Liver (tissue), 8 donors: ENCODE measurements at regions not wholly inside any gene's neighbourhood (a gene's known extent, or its start where the extent isn't known, plus 50 kb on each side); places are given as distances from the start of the nearest gene placed in this dataset.

Source experiments
- DNase-seq: peaks from one replicate; pipeline ENCODE4 v3.0.0-alpha.2; 2017; ENCODE audit warnings: low spot score
- H3K27ac ChIP-seq, 2 donors: one replicate each; pipeline ENCODE4 v1.7.0; 2013; ENCODE audit warnings: inconsistent platforms in 2 of 2, low read length in 2 of 2, control low read depth in 1 of 2, low read depth in 1 of 2, mild to moderate bottlenecking in 1 of 2
- H3K27me3 ChIP-seq, 4 donors: one replicate each; pipeline versions ENCODE4 v1.6.1 to v1.7.0; 2013; ENCODE audit warnings: low read length in 3 of 4, inconsistent platforms in 1 of 4, mild to moderate bottlenecking in 1 of 4, moderate library complexity in 1 of 4; ENCODE audit not compliant: control insufficient read depth in 4 of 4, insufficient read depth in 4 of 4
- H3K36me3 ChIP-seq, 4 donors: one replicate each; pipeline versions ENCODE4 v1.6.1 to v1.7.0; 2013; ENCODE audit warnings: low read length in 3 of 4, mild to moderate bottlenecking in 3 of 4, low read depth in 1 of 4, moderate library complexity in 1 of 4; ENCODE audit not compliant: control insufficient read depth in 4 of 4, insufficient read depth in 3 of 4
- H3K4me1 ChIP-seq, 4 donors: one replicate each; pipeline versions ENCODE4 v1.6.1 to v1.7.0; 2013; ENCODE audit warnings: low read length in 3 of 4, mild to moderate bottlenecking in 3 of 4, moderate library complexity in 1 of 4; ENCODE audit not compliant: control insufficient read depth in 4 of 4, insufficient read depth in 4 of 4
- H3K4me3 ChIP-seq, 3 donors: one replicate each; pipeline versions ENCODE4 v1.6.1 to v1.7.0; 2013; ENCODE audit warnings: low read length in 3 of 3, control low read depth in 1 of 3, low read depth in 1 of 3, mild to moderate bottlenecking in 1 of 3
- H3K9ac ChIP-seq, 2 donors: one replicate each; pipeline ENCODE4 v1.7.0; 2013; ENCODE audit warnings: low read length in 2 of 2, mild to moderate bottlenecking in 2 of 2, moderate library complexity in 2 of 2, control low read depth in 1 of 2, low read depth in 1 of 2
- H3K9me3 ChIP-seq, 4 donors: one replicate each; pipeline versions ENCODE4 v1.6.1 to v1.7.0; 2013; ENCODE audit warnings: low read length in 3 of 4; ENCODE audit not compliant: control insufficient read depth in 4 of 4
- EGR1 ChIP-seq, 2 donors: IDR thresholded peaks; 2 replicates each; pipeline ENCODE4 v1.6.1; 2016 to 2018; ENCODE audit warnings: antibody characterized with exemption in 2 of 2, low read depth in 2 of 2
- FOXA1 ChIP-seq: IDR thresholded peaks from 2 replicates; pipeline ENCODE4 v1.6.1; 2016; ENCODE audit warnings: antibody characterized with exemption
- FOXA2 ChIP-seq: IDR thresholded peaks from 2 replicates; pipeline ENCODE4 v1.6.1; 2016; ENCODE audit warnings: antibody characterized with exemption
- GABPA ChIP-seq, 2 donors: IDR thresholded peaks in 1 of 2; conservative IDR thresholded peaks in 1 of 2; 2 replicates each; pipeline ENCODE4 v1.6.1; 2016; ENCODE audit warnings: antibody characterized with exemption in 2 of 2, mild to moderate bottlenecking in 1 of 2, moderate library complexity in 1 of 2
- HNF4A ChIP-seq, 2 donors: conservative IDR thresholded peaks; 2 replicates each; pipeline ENCODE4 v1.6.1; 2016; ENCODE audit warnings: antibody characterized with exemption in 2 of 2, mild to moderate bottlenecking in 2 of 2
- HNF4G ChIP-seq: IDR thresholded peaks from 2 replicates; pipeline ENCODE4 v1.6.1; 2016; ENCODE audit warnings: antibody characterized with exemption
- JUND ChIP-seq, 2 donors: IDR thresholded peaks; 2 replicates each; pipeline ENCODE4 v1.6.1; 2016; ENCODE audit warnings: antibody characterized with exemption in 2 of 2
- NR2F2 ChIP-seq: IDR thresholded peaks from 2 replicates; pipeline ENCODE4 v1.6.1; 2016; ENCODE audit warnings: antibody characterized with exemption
- RAD21 ChIP-seq, 2 donors: IDR thresholded peaks; 2 replicates each; pipeline ENCODE4 v1.6.1; 2016; ENCODE audit warnings: antibody characterized with exemption in 2 of 2, mild to moderate bottlenecking in 2 of 2
- RXRA ChIP-seq, 2 donors: IDR thresholded peaks; 2 replicates each; pipeline ENCODE4 v1.6.1; 2017 to 2018; ENCODE audit warnings: antibody characterized with exemption in 2 of 2, mild to moderate bottlenecking in 1 of 2
- SP1 ChIP-seq: IDR thresholded peaks from 2 replicates; pipeline ENCODE4 v1.6.1; 2018; ENCODE audit warnings: antibody characterized with exemption, mild to moderate bottlenecking
- TAF1 ChIP-seq: conservative IDR thresholded peaks from 2 replicates; pipeline ENCODE4 v1.6.1; 2016; ENCODE audit warnings: antibody characterized with exemption, mild to moderate bottlenecking
- YY1 ChIP-seq: IDR thresholded peaks from 2 replicates; pipeline ENCODE4 v1.6.1; 2016; ENCODE audit warnings: antibody characterized with exemption, mild to moderate bottlenecking
- WGBS: extraction: QIAGEN DNeasy Blood & Tissue Kit; methylation state at CpG from one replicate; pipeline ENCODE4 v1.1.7; 2013; 5-methylcytosine and 5-hydroxymethylcytosine counted together
- TF ChIP-seq, protein P1 (sequence below): IDR thresholded peaks from 2 replicates; pipeline ENCODE4 v1.6.1; 2016; ENCODE audit warnings: antibody characterized with exemption
- TF ChIP-seq, protein P2 (sequence below): fragments of 150-350 bp; IDR thresholded peaks from 2 replicates; pipeline ENCODE4 v1.5.1; 2017; ENCODE audit warnings: improper control_type of control experiment, low read depth, low read length; ENCODE audit not compliant: missing input control
- TF ChIP-seq, protein P3 (sequence below): IDR thresholded peaks from 2 replicates; pipeline ENCODE4 v1.6.1; 2016; ENCODE audit warnings: antibody characterized with exemption
- TF ChIP-seq, protein P4 (sequence below): IDR thresholded peaks from 2 replicates; pipeline ENCODE4 v1.6.1; 2016; ENCODE audit warnings: antibody characterized with exemption, mild to moderate bottlenecking
- TF ChIP-seq, protein P5 (sequence below): IDR thresholded peaks from 2 replicates; pipeline ENCODE4 v1.6.1; 2016; ENCODE audit warnings: antibody characterized with exemption
- donor health status: healthy.
- donor health status: healthy.
- donor health status: healthy.
- donor health status: healthy.
- donor health status: healthy.

DNA sequence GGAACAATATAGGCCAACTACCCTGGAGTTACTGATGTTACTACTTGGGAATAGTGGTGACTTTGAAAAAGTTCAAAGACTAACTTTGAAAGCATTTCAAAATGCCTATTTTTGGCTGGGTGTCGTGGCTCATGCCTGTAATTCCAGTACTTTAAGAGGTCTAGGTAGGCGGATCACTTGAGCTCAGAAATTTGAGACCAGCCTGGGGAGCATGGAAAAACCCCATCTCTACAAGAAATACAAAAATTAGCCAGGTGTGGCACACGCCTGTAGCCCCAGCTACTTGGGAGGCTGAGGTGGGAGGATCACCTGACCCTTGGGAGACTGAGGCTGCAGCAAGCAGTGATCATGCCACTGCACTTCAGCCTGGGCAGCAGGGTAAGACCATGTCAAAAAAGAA lies 105.3 kb downstream of the ARRDC3 start:
- Histone ChIP-seq H3K4me3 (no peak overlapping the region), H3K9me3 (no peaks in the 10 kb centered on the region), H3K36me3 (no peaks in the 10 kb centered on the region), H3K27me3 (no peaks in the 10 kb centered on the region), H3K4me1 (peaks cover 0 to 6% (median under 1%) of the 10 kb centered on the region in 4 donors), H3K27ac (no peak overlapping the region), H3K9ac (no peak overlapping the region)
- 89% methylated on average over 3 of the region's 3 CpGs for WGBS
- TF ChIP-seq, protein P1, sequence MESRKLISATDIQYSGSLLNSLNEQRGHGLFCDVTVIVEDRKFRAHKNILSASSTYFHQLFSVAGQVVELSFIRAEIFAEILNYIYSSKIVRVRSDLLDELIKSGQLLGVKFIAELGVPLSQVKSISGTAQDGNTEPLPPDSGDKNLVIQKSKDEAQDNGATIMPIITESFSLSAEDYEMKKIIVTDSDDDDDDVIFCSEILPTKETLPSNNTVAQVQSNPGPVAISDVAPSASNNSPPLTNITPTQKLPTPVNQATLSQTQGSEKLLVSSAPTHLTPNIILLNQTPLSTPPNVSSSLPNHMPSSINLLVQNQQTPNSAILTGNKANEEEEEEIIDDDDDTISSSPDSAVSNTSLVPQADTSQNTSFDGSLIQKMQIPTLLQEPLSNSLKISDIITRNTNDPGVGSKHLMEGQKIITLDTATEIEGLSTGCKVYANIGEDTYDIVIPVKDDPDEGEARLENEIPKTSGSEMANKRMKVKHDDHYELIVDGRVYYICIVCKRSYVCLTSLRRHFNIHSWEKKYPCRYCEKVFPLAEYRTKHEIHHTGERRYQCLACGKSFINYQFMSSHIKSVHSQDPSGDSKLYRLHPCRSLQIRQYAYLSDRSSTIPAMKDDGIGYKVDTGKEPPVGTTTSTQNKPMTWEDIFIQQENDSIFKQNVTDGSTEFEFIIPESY, result no peak
- TF ChIP-seq, protein P2, sequence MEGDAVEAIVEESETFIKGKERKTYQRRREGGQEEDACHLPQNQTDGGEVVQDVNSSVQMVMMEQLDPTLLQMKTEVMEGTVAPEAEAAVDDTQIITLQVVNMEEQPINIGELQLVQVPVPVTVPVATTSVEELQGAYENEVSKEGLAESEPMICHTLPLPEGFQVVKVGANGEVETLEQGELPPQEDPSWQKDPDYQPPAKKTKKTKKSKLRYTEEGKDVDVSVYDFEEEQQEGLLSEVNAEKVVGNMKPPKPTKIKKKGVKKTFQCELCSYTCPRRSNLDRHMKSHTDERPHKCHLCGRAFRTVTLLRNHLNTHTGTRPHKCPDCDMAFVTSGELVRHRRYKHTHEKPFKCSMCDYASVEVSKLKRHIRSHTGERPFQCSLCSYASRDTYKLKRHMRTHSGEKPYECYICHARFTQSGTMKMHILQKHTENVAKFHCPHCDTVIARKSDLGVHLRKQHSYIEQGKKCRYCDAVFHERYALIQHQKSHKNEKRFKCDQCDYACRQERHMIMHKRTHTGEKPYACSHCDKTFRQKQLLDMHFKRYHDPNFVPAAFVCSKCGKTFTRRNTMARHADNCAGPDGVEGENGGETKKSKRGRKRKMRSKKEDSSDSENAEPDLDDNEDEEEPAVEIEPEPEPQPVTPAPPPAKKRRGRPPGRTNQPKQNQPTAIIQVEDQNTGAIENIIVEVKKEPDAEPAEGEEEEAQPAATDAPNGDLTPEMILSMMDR, result no peak
- TF ChIP-seq TAF1, result no peak
- no peak for TF ChIP-seq RXRA (IDR thresholded peaks at IDR 0.05)
- TF ChIP-seq, protein P3, sequence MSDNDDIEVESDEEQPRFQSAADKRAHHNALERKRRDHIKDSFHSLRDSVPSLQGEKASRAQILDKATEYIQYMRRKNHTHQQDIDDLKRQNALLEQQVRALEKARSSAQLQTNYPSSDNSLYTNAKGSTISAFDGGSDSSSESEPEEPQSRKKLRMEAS, result no peak
- no peak for TF ChIP-seq JUND (IDR thresholded peaks at IDR 0.05)
- TF ChIP-seq NR2F2, result no peak
- TF ChIP-seq FOXA1, result no peak
- no peak for TF ChIP-seq RAD21 (IDR thresholded peaks at IDR 0.05)
- TF ChIP-seq FOXA2, result no peak
- no peak for TF ChIP-seq SP1
- no peak for TF ChIP-seq HNF4A (conservative IDR thresholded peaks at IDR 0.05)
- TF ChIP-seq HNF4G, result no peak
- TF ChIP-seq YY1, result no peak
- TF ChIP-seq, protein P4, sequence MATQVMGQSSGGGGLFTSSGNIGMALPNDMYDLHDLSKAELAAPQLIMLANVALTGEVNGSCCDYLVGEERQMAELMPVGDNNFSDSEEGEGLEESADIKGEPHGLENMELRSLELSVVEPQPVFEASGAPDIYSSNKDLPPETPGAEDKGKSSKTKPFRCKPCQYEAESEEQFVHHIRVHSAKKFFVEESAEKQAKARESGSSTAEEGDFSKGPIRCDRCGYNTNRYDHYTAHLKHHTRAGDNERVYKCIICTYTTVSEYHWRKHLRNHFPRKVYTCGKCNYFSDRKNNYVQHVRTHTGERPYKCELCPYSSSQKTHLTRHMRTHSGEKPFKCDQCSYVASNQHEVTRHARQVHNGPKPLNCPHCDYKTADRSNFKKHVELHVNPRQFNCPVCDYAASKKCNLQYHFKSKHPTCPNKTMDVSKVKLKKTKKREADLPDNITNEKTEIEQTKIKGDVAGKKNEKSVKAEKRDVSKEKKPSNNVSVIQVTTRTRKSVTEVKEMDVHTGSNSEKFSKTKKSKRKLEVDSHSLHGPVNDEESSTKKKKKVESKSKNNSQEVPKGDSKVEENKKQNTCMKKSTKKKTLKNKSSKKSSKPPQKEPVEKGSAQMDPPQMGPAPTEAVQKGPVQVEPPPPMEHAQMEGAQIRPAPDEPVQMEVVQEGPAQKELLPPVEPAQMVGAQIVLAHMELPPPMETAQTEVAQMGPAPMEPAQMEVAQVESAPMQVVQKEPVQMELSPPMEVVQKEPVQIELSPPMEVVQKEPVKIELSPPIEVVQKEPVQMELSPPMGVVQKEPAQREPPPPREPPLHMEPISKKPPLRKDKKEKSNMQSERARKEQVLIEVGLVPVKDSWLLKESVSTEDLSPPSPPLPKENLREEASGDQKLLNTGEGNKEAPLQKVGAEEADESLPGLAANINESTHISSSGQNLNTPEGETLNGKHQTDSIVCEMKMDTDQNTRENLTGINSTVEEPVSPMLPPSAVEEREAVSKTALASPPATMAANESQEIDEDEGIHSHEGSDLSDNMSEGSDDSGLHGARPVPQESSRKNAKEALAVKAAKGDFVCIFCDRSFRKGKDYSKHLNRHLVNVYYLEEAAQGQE, result no peak
- no peak for TF ChIP-seq EGR1 (IDR thresholded peaks at IDR 0.05; ENCODE audit: low read depth in 2 of 2)
- TF ChIP-seq, protein P5, sequence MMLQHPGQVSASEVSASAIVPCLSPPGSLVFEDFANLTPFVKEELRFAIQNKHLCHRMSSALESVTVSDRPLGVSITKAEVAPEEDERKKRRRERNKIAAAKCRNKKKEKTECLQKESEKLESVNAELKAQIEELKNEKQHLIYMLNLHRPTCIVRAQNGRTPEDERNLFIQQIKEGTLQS, result no peak
- no peak for DNase-seq

DNA sequence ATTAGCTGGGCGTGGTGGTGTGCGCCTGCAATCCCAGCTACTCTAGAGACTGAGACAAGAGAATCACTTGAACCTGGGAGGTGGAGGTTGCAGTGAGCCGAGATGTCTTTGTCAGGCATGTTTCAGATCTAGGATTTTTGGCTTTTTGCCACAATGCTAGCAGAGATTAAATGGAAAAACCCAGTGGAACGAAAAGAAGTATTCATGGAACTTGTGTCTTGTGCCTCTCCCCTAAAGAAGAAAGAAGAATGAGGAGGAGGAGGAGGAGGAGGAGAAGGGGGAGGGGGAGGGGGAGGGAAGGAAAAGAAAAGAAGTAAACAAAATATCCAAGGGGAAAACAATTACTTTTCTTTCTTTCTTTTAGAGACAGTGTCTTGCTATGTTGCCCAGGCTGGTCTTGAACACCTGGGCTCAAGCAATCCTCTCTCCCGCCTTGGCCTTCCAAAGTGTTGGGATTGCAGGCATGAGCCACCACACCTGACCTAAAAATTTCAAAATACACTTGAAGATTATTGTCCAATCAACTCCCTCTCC lies 106.0 kb downstream of the ARRDC3 start:
- Histone ChIP-seq H3K9me3 (no peaks in the 10 kb centered on the region), H3K4me3 (no peak overlapping the region), H3K27ac (no peak overlapping the region), H3K9ac (no peak overlapping the region), H3K27me3 (no peaks in the 10 kb centered on the region), H3K4me1 (peaks cover 0 to 6% (median under 1%) of the 10 kb centered on the region in 4 donors), H3K36me3 (no peaks in the 10 kb centered on the region)
- TF ChIP-seq GABPA (IDR thresholded peaks at IDR 0.05 in 1 of 2, conservative IDR thresholded peaks at IDR 0.05 in 1 of 2), result no peak
- no peak for TF ChIP-seq EGR1 (IDR thresholded peaks at IDR 0.05; ENCODE audit: low read depth in 2 of 2)
- no peak for TF ChIP-seq FOXA2
- TF ChIP-seq, protein P1, result no peak
- WGBS, result 70% methylated on average over 5 of the region's 5 CpGs
- no peak for DNase-seq
